Mesenchymal stem cell (in vitro differentiated cells and primary cell): ENCODE measurements at regions not wholly inside any gene's neighbourhood (a gene's known extent, or its start where the extent isn't known, plus 50 kb on each side); places are given as distances from the start of the nearest gene placed in this dataset.

Experiments used
- DNase-seq: peaks from one replicate; pipeline ENCODE4 v3.0.0-alpha.2; 2013
- H2AFZ ChIP-seq: one replicate; pipeline ENCODE4 v1.6.1; 2013; ENCODE audit warnings: low read depth, mild to moderate bottlenecking, control low read depth, inconsistent platforms, low read length, moderate library complexity
- H2AK5ac ChIP-seq: 2 replicates; pipeline ENCODE4 v1.6.1; 2013; ENCODE audit warnings: low read length, moderate library complexity, mild to moderate bottlenecking, inconsistent platforms; ENCODE audit not compliant: severe bottlenecking
- H2BK120ac ChIP-seq: one replicate; pipeline ENCODE4 v1.6.1; 2013; ENCODE audit warnings: low read depth, mild to moderate bottlenecking, inconsistent platforms, low read length, moderate library complexity
- H2BK12ac ChIP-seq, 2 experiments: one replicate each; pipeline ENCODE4 v1.6.1; 2013; ENCODE audit warnings: inconsistent platforms in 2 of 2, low read length in 2 of 2, mild to moderate bottlenecking in 2 of 2, moderate library complexity in 2 of 2, control low read depth in 1 of 2
- H2BK15ac ChIP-seq: one replicate; pipeline ENCODE4 v1.6.1; 2013; ENCODE audit warnings: mild to moderate bottlenecking, low read depth, inconsistent platforms; ENCODE audit not compliant: poor library complexity, severe bottlenecking
- H2BK5ac ChIP-seq: 2 replicates; pipeline ENCODE4 v1.6.1; 2013; ENCODE audit warnings: low read depth, mild to moderate bottlenecking, low read length, control low read depth, inconsistent platforms; ENCODE audit not compliant: poor library complexity, severe bottlenecking
- H3K14ac ChIP-seq, 2 experiments: one replicate each; pipeline ENCODE4 v1.6.1; 2013; ENCODE audit warnings: inconsistent platforms in 2 of 2, low read length in 2 of 2, control low read depth in 1 of 2, mild to moderate bottlenecking in 1 of 2, moderate library complexity in 1 of 2
- H3K18ac ChIP-seq, 2 experiments: one replicate each; pipeline ENCODE4 v1.6.1; 2013; ENCODE audit warnings: inconsistent platforms in 2 of 2, low read length in 2 of 2, control low read depth in 1 of 2, low read depth in 1 of 2, mild to moderate bottlenecking in 1 of 2
- H3K23ac ChIP-seq, 2 experiments: one replicate each; pipeline ENCODE4 v1.6.1; 2013; ENCODE audit warnings: inconsistent platforms in 2 of 2, low read length in 2 of 2, mild to moderate bottlenecking in 2 of 2, moderate library complexity in 2 of 2, control low read depth in 1 of 2
- H3K27ac ChIP-seq: 2 replicates; pipeline ENCODE4 v1.5.1; 2013; ENCODE audit warnings: mild to moderate bottlenecking, moderate library complexity, low read length, control low read depth, inconsistent platforms; ENCODE audit not compliant: poor library complexity, severe bottlenecking
- H3K27me3 ChIP-seq, 2 experiments: 2 replicates each; pipeline versions ENCODE4 v1.6.1 to v1.7.0; 2013; ENCODE audit warnings: low read length in 2 of 2, mild to moderate bottlenecking in 2 of 2, moderate library complexity in 2 of 2, control low read depth in 1 of 2, inconsistent platforms in 1 of 2; ENCODE audit not compliant: control insufficient read depth in 1 of 2, insufficient read depth in 1 of 2
- H3K36me3 ChIP-seq, 2 experiments: 2 replicates each; pipeline versions ENCODE4 v1.6.1 to v1.7.0; 2013; ENCODE audit warnings: low read length in 2 of 2, control low read depth in 1 of 2, inconsistent platforms in 1 of 2, low read depth in 1 of 2, mild to moderate bottlenecking in 1 of 2; ENCODE audit not compliant: insufficient read depth in 2 of 2, control insufficient read depth in 1 of 2
- H3K4ac ChIP-seq, 2 experiments: one replicate each; pipeline ENCODE4 v1.6.1; 2013; ENCODE audit warnings: inconsistent platforms in 2 of 2, low read length in 2 of 2, mild to moderate bottlenecking in 2 of 2, moderate library complexity in 2 of 2, control low read depth in 1 of 2, low read depth in 1 of 2
- H3K4me1 ChIP-seq: 2 replicates; pipeline ENCODE4 v1.6.1; 2013; ENCODE audit warnings: low read depth, low read length, control low read depth; ENCODE audit not compliant: control insufficient read depth, insufficient read depth
- H3K4me2 ChIP-seq: 2 replicates; pipeline ENCODE4 v1.6.1; 2013; ENCODE audit warnings: low read length, mild to moderate bottlenecking, inconsistent platforms; ENCODE audit not compliant: poor library complexity, severe bottlenecking
- H3K4me3 ChIP-seq, 2 experiments: 2 replicates each; pipeline versions ENCODE4 v1.5.1 to v1.7.0; 2013; ENCODE audit warnings: low read length in 2 of 2, mild to moderate bottlenecking in 2 of 2, control low read depth in 1 of 2, low read depth in 1 of 2; ENCODE audit not compliant: insufficient read depth in 1 of 2
- H3K79me1 ChIP-seq: replicated peaks from 2 replicates; pipeline ENCODE4 v1.6.1; 2013; ENCODE audit warnings: mild to moderate bottlenecking, control low read depth, low read length, inconsistent platforms; ENCODE audit not compliant: poor library complexity, severe bottlenecking
- H3K9ac ChIP-seq: 2 replicates; pipeline ENCODE4 v1.7.0; 2013; ENCODE audit warnings: mild to moderate bottlenecking, low read length, moderate library complexity
- H3K9me3 ChIP-seq: 2 replicates; pipeline ENCODE4 v1.7.0; 2013; ENCODE audit warnings: mild to moderate bottlenecking, low read length; ENCODE audit not compliant: control insufficient read depth
- H4K8ac ChIP-seq: one replicate; pipeline ENCODE4 v1.6.1; 2013; ENCODE audit warnings: inconsistent platforms, mild to moderate bottlenecking, low read length, moderate library complexity
- H4K91ac ChIP-seq: one replicate; pipeline ENCODE4 v1.6.1; 2013; ENCODE audit warnings: mild to moderate bottlenecking, low read length, inconsistent platforms
- WGBS: methylation state at CpG from one replicate; pipeline ENCODE4 v1.1.7; 2013; ENCODE audit warnings: mixed read lengths; 5-methylcytosine and 5-hydroxymethylcytosine counted together

- peaks cover 41% of the 10 kb centered on the region for H3K9me3 ChIP-seq
- no peak overlapping the region for H3K4ac ChIP-seq
- no peak overlapping the region for H3K18ac ChIP-seq
- no peak overlapping the region for H4K8ac ChIP-seq
- no CpG with 5 or more reads among the region's 2 CpGs for WGBS
- no peak overlapping the region for H3K4me2 ChIP-seq
- no peaks in the 10 kb centered on the region for H3K4me1 ChIP-seq
- no peak overlapping the region for H2AFZ ChIP-seq
- H3K14ac ChIP-seq, result no peak overlapping the region
- no peak overlapping the region for H3K27ac ChIP-seq
- no peak overlapping the region for H3K9ac ChIP-seq
- DNase-seq, result no peak
- H2BK15ac ChIP-seq, result no peak overlapping the region
- H2AK5ac ChIP-seq, result no peak overlapping the region
- no peak overlapping the region for H2BK12ac ChIP-seq
- H3K23ac ChIP-seq, result no peak overlapping the region
- no peaks in the 10 kb centered on the region for H3K27me3 ChIP-seq
- no peak overlapping the region for H2BK5ac ChIP-seq
- H2BK120ac ChIP-seq, result no peak overlapping the region
- no peak overlapping the region for H3K4me3 ChIP-seq
- no peaks in the 10 kb centered on the region for H3K36me3 ChIP-seq
- H3K79me1 ChIP-seq, result no peaks in the 10 kb centered on the region
- H4K91ac ChIP-seq, result no peak overlapping the region
Measured at GRCh38 chr4:175106301-175106700, 188.1 kb downstream of the ADAM29 start.

GRCh38 chr4:175109933-175110332 is 191.8 kb downstream of the ADAM29 start:
- no peak overlapping the region for H3K9ac ChIP-seq
- H4K91ac ChIP-seq, result no peak overlapping the region
- no peak overlapping the region for H3K23ac ChIP-seq
- H2BK5ac ChIP-seq, result no peak overlapping the region
- H2BK12ac ChIP-seq, result no peak overlapping the region
- H3K27ac ChIP-seq, result no peak overlapping the region
- no peak overlapping the region for H2BK15ac ChIP-seq
- H2AK5ac ChIP-seq, result no peak overlapping the region
- H2AFZ ChIP-seq, result no peak overlapping the region
- DNase-seq, result no peak
- no peak overlapping the region for H4K8ac ChIP-seq
- peak overlapping the region in 1 of 2 experiments; percentile 11 for H3K4me3 ChIP-seq
- H3K9me3 ChIP-seq, result peaks cover 45% of the 10 kb centered on the region
- H3K4me2 ChIP-seq, result no peak overlapping the region
- no peak overlapping the region for H2BK120ac ChIP-seq
- 72% methylated on average over 5 of the region's 5 CpGs for WGBS
- H3K79me1 ChIP-seq, result no peaks in the 10 kb centered on the region
- H3K18ac ChIP-seq, result no peak overlapping the region
- no peaks in the 10 kb centered on the region for H3K4me1 ChIP-seq
- H3K4ac ChIP-seq, result no peak overlapping the region
- no peaks in the 10 kb centered on the region for H3K27me3 ChIP-seq
- H3K36me3 ChIP-seq, result no peaks in the 10 kb centered on the region
- H3K14ac ChIP-seq, result no peak overlapping the region

DNA sequence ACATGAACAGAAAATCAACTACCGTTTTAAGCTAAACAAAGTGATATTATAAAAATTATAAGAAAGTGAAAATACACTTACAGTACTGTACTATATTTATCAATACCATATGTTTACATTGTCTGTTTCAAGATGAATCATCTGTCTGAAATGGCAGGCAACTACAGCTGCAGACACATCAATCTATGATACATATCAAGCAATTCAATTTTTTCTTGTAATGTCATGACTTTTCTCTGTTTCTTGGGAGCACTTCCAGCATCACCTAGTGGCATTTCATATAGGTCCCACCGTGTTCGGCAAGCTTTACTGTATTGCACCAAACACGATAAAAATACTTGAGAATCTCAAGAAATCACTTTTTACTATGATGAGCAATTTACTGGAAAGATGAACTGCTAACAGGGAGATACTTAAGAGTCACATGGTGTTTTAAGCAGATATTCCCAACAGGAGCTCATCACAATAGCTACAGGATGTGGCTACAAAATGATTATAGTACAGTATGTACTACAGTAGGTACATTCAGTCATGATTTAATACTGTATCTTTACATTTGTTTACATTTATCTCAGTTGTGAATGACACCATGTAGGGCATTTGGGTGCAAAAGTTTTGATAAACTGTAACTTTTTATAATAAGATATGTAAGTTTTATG is 207.4 kb downstream of the ADAM29 start:
- H3K9me3 ChIP-seq, result peaks cover 48% of the 10 kb centered on the region
- no peak overlapping the region for H4K8ac ChIP-seq
- no peak for DNase-seq
- no peak overlapping the region for H2BK5ac ChIP-seq
- no peak overlapping the region for H3K14ac ChIP-seq
- no peak overlapping the region for H2AK5ac ChIP-seq
- H3K4me1 ChIP-seq, result no peaks in the 10 kb centered on the region
- no peak overlapping the region for H3K4ac ChIP-seq
- no peak overlapping the region for H4K91ac ChIP-seq
- no peak overlapping the region for H3K27ac ChIP-seq
- no peaks in the 10 kb centered on the region for H3K36me3 ChIP-seq
- no peak overlapping the region for H2BK120ac ChIP-seq
- no peak overlapping the region for H3K23ac ChIP-seq
- no peak overlapping the region for H2BK15ac ChIP-seq
- H3K27me3 ChIP-seq, result no peaks in the 10 kb centered on the region
- no peak overlapping the region for H2BK12ac ChIP-seq
- no peaks in the 10 kb centered on the region for H3K79me1 ChIP-seq
- no peak overlapping the region for H2AFZ ChIP-seq
- H3K4me3 ChIP-seq, result no peak overlapping the region
- H3K18ac ChIP-seq, result no peak overlapping the region
- no peak overlapping the region for H3K4me2 ChIP-seq
- no peak overlapping the region for H3K9ac ChIP-seq
- 100% methylated on average over 3 of the region's 4 CpGs for WGBS

DNA sequence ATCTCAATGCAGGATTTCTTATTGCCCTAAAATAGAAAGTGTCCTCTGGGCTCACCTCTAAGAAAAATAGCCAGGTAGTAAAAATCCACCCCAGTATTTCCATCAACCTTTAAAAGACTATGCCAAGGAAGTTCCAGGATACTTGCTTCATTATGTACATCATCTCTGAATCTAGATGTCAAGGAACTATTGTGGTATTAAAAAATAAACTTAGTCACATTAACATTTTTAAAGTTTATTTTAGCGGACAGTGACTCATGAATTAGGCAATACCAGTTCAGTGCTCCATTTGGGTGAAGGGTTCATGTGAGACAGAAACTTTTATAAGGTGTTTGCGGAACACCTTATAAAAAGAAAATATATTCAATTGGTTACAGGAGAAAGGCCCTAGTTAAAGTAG is 209.2 kb downstream of the ADAM29 start:
- Histone ChIP-seq H3K27ac (no peak overlapping the region), H4K91ac (no peak overlapping the region), H4K8ac (no peak overlapping the region), H3K79me1 (no peaks in the 10 kb centered on the region), H3K4ac (no peak overlapping the region), H3K4me3 (no peak overlapping the region), H2AFZ (no peak overlapping the region), H3K4me1 (no peaks in the 10 kb centered on the region), H2BK12ac (no peak overlapping the region), H3K9ac (no peak overlapping the region), H3K27me3 (no peaks in the 10 kb centered on the region), H3K18ac (no peak overlapping the region), H2BK120ac (no peak overlapping the region), H3K36me3 (no peaks in the 10 kb centered on the region), H2AK5ac (no peak overlapping the region), H3K14ac (no peak overlapping the region), H3K23ac (no peak overlapping the region), H2BK15ac (no peak overlapping the region), H3K4me2 (no peak overlapping the region), H3K9me3 (peaks cover 31% of the 10 kb centered on the region), H2BK5ac (no peak overlapping the region)
- no CpG with 5 or more reads among the region's 2 CpGs for WGBS
- DNase-seq, result no peak
